VCaP (cell line): ENCODE measurements at regions not wholly inside any gene's neighbourhood (a gene's known extent, or its start where the extent isn't known, plus 50 kb on each side); places are given as distances from the start of the nearest gene placed in this dataset.

ENCODE experiments used
- H3K27ac ChIP-seq: fragments of 450-650 bp; 2 replicates; pipeline ENCODE4 v1.5.1; 2017
- TF ChIP-seq, protein P1 (sequence below): fragments of 450-650 bp; conservative IDR thresholded peaks from 2 replicates; pipeline ENCODE4 v1.5.1; 2017; ENCODE audit warnings: mild to moderate bottlenecking, moderate library complexity

DNA sequence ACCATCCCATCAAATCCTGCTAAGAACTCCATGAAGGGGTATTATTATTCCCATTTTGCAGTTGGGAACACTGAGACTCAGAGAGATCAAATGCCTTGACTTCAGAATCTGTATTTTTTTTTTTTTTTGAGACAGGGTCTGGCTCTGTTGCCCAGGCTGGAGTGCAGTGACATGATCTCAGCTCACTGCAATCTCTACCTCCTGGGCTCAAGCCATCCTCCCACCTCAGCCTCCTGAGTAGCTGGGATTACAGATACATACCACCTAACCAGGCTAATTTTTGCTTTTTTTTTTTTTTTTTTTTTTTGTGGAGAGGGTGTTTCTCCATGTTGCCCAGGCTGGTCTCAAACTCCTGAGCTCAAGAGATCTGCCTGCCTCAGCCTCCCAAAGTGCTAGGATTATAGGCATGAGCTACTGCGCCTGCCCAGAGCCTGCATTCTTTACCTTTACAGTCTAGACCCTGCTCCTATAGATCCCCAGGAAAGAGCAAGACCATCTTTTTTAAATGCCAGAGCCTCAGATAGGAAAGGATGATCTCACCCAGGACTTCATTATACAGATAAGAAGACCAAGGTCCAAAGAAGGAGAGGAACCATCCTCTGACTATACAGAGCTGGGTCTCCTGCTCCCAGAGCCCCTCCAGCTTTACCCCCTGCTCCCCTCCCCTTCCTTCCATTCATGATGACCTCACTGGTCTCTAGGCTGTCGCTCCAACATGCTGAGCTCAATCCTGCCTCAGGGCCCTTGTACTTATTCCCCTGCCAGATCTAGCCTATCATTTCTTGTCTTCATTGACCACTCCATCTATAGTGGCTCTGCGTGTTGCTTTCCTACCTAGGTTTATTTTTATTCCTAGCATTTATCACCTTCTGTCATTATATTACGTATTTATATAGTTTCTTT is 138.6 kb downstream of the CEBPB start:
- TF ChIP-seq, protein P1, sequence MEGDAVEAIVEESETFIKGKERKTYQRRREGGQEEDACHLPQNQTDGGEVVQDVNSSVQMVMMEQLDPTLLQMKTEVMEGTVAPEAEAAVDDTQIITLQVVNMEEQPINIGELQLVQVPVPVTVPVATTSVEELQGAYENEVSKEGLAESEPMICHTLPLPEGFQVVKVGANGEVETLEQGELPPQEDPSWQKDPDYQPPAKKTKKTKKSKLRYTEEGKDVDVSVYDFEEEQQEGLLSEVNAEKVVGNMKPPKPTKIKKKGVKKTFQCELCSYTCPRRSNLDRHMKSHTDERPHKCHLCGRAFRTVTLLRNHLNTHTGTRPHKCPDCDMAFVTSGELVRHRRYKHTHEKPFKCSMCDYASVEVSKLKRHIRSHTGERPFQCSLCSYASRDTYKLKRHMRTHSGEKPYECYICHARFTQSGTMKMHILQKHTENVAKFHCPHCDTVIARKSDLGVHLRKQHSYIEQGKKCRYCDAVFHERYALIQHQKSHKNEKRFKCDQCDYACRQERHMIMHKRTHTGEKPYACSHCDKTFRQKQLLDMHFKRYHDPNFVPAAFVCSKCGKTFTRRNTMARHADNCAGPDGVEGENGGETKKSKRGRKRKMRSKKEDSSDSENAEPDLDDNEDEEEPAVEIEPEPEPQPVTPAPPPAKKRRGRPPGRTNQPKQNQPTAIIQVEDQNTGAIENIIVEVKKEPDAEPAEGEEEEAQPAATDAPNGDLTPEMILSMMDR, result no peak
- H3K27ac ChIP-seq, result no peak overlapping the region

DNA sequence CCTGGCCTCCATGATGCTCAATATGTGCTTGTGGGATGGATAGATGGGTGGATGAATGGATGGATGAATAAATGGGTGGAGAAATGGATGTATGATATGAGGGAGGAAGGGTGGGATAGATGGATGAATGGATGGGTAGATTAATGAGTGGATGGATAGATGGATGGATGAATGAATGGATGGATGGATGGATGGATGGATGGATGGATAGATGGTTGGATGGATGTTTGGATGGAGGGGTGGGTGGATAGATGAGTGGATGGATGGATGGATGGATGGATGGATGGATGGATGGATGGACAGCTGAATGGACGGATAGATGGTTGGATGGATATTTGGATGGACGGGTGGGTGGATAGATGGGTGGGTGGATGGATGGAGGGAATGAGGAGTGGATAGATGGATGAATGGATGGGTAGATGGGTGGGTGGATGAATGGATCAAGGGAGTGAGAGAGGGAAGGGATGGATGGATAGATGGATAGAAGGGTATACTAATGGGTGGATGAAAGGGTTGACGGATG is 139.4 kb downstream of the CEBPB start:
- TF ChIP-seq, protein P1, result no peak
- H3K27ac ChIP-seq, result no peak overlapping the region

DNA sequence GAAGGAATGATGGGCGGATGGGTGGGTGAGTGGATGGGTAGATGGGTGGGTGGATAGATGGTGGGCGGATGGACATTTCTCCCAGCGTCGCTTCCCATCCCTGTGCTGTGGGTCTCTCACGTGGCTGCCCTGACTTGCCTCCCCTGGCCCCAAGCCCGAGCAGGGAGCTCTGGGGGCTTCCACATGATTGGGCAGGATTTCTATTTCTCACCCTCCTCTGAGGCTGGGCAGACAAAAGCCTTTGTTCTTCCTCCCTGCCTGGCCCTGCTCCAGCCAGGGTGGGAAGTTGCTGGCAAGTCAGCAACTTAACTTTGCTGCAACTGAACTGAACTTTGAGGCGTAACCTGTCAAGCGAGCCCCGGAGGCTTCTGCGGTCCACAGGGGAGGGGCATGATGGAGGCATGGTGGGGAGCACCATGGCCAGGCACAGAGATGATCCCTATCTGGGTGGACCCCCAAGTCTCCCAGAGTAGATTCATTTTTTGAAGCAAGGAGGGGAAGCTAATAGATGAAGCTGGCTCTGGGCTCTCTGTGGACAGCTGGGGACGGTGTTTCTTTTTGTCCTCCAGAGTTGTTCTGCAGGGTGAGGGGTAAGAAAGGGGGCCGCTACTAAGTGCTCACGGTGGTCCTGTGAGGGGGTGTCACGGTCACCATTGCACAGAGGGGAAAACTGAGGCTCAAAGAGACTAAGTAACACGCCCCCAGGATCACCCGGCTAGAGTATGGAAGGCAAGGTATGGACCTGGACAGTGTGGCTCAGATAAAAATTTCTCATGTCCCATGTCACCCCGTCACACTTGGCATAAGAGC is 140.1 kb downstream of the CEBPB start:
- no peak overlapping the region for H3K27ac ChIP-seq
- TF ChIP-seq, protein P1, result no peak

DNA sequence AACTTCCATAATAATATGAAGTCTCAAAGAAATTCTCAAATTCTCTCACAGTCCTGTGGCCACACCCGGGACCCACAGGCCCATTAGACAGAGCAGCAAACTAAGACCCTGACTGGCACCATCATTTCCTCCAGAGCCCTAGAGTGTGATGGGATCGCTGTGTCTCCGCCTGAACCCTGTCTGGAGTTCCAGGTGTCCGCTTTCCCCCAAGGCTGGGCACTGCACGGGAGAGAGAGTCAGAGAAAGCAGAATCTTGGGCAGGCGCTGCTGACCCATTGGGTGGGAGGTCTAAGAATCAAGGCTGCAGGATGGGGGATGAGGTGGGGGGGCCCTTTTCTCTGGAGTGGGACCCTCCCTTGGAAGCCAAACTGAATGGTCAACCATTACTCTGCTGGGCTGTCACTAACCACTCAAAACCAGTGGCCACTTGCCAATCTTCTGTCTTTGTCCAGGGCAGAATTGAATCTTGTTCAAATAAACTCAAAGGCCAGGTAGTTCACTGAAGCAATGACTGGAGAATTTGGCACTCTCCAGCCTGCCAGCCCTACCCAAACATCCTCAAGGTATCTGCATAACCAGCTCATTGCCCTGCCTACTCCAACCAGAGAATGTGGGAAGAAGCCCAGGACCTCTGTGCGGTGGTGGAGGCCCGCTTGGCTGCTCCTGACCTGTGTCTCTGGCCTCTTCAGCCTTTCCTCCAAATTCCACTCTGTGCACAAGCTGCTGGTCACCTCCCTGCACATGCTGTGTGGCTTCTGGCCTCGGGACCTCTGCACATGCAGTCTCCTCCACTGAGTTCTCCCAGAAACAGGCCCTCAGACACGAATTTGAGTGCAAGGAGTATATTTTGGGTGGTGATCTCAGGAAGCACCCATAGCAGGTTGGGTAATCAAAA is 141.1 kb downstream of the CEBPB start:
- TF ChIP-seq, protein P1, result no peak
- no peak overlapping the region for H3K27ac ChIP-seq

DNA sequence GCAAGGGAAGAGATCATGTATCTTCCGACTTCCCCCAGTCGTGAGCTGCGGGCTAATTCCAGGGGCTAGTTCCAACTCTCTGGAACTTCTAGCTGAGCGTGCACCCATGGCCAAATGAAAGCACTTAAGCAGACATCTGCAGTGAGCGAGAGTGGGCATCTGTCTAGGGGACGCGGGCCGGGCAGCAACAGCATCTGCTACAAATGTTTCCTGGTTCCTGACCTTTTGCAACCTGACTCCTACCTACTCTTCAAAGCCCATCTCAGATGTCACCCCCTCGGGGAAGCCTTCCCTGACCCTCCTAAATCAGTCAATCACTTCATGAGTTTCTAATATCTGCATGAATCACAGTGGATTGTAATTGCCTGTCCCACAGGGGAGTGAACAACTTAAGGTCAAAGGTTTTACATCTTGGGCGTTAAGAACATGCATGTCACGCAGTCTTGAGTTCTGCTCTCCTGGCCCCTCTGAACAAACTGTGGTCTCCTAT is 141.9 kb downstream of the CEBPB start:
- TF ChIP-seq, protein P1, result no peak
- no peak overlapping the region for H3K27ac ChIP-seq

DNA sequence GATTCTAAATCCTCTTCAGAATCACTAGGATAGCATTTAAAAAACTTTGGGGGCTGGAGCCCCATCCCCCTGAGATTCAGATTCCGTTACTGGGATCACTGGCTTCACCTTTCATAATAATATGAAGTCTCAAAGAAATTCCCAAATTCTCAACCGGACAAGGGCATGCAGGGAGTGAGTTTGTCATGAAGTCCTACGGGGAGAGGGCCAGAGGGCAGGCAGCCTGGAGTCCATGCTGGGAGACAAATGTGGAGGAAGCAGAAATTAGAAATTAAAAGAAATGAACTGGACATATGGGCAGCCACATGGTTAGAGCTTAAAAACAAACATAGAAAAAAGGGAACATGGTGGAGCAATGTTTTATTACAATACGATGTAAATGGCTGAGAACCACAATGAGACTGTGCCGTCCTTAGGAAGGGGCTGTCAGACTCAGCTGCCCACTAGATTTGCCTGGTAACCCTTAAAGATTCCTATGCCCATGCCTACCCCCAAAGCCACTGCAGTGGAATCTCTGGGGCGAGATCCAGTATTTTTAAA is 142.6 kb downstream of the CEBPB start:
- TF ChIP-seq, protein P1, result no peak
- no peak overlapping the region for H3K27ac ChIP-seq
